KOPT-K1 (cell line): ENCODE measurements at regions not wholly inside any gene's neighbourhood (a gene's known extent, or its start where the extent isn't known, plus 50 kb on each side); places are given as distances from the start of the nearest gene placed in this dataset.

Experiments
- H3K27ac ChIP-seq: fragments of 200-600 bp; sonication (generic); 2 replicates; pipeline ENCODE4 v1.5.1; 2016; ENCODE audit warnings: antibody characterized with exemption, mild to moderate bottlenecking, low read depth, low read length; ENCODE audit not compliant: poor library complexity, severe bottlenecking
- H3K36me3 ChIP-seq: fragments of 200-600 bp; sonication (generic); 2 replicates; pipeline ENCODE4 v1.5.1; 2017; ENCODE audit warnings: antibody characterized with exemption, mild to moderate bottlenecking, low read length, moderate library complexity; ENCODE audit not compliant: insufficient read depth
- H3K9me3 ChIP-seq: fragments of 200-600 bp; sonication (generic); 2 replicates; pipeline ENCODE4 v1.5.1; 2017; ENCODE audit warnings: antibody characterized with exemption, low read length, mild to moderate bottlenecking; ENCODE audit not compliant: insufficient read depth, poor library complexity, severe bottlenecking

GRCh38 chr7:68422281-68422680, 1176.0 kb upstream of the AUTS2 start:
- H3K27ac ChIP-seq, result no peak overlapping the region
- H3K36me3 ChIP-seq, result no peaks in the 10 kb centered on the region
- H3K9me3 ChIP-seq, result no peaks in the 10 kb centered on the region

- Histone ChIP-seq H3K36me3 (no peaks in the 10 kb centered on the region), H3K9me3 (no peaks in the 10 kb centered on the region), H3K27ac (no peak overlapping the region)
Measured at GRCh38 chr7:68423356-68423755, 1174.9 kb upstream of the AUTS2 start.

- no peaks in the 10 kb centered on the region for H3K9me3 ChIP-seq
- no peaks in the 10 kb centered on the region for H3K36me3 ChIP-seq
- no peak overlapping the region for H3K27ac ChIP-seq
Measured at GRCh38 chr7:68424658-68425297, 1173.5 kb upstream of the AUTS2 start.

GRCh38 chr7:68425377-68425776, 1172.9 kb upstream of the AUTS2 start:
- Histone ChIP-seq H3K27ac (no peak overlapping the region), H3K36me3 (no peaks in the 10 kb centered on the region), H3K9me3 (no peaks in the 10 kb centered on the region)

GRCh38 chr7:68429411-68430117, 1168.7 kb upstream of the AUTS2 start:
- H3K36me3 ChIP-seq, result no peaks in the 10 kb centered on the region
- no peak overlapping the region for H3K27ac ChIP-seq
- no peaks in the 10 kb centered on the region for H3K9me3 ChIP-seq

GRCh38 chr7:68432585-68432984, 1165.7 kb upstream of the AUTS2 start:
- Histone ChIP-seq H3K9me3 (peaks cover 8% of the 10 kb centered on the region), H3K27ac (no peak overlapping the region), H3K36me3 (no peaks in the 10 kb centered on the region)

GRCh38 chr7:68433462-68434070, 1164.7 kb upstream of the AUTS2 start:
- H3K9me3 ChIP-seq, result peaks cover 16% of the 10 kb centered on the region

GRCh38 chr7:68434857-68435256, 1163.4 kb upstream of the AUTS2 start:
- H3K9me3 ChIP-seq, result peaks cover 16% of the 10 kb centered on the region
- H3K36me3 ChIP-seq, result no peaks in the 10 kb centered on the region
- no peak overlapping the region for H3K27ac ChIP-seq

More at GRCh38 chr7:68433462-68434070, 1164.7 kb upstream of the AUTS2 start:
- Histone ChIP-seq H3K27ac (no peak overlapping the region), H3K36me3 (no peaks in the 10 kb centered on the region)

- no peak overlapping the region for H3K27ac ChIP-seq
- H3K9me3 ChIP-seq, result peaks cover 16% of the 10 kb centered on the region
- H3K36me3 ChIP-seq, result no peaks in the 10 kb centered on the region
Measured at GRCh38 chr7:68438016-68438415, 1160.3 kb upstream of the AUTS2 start.

- Histone ChIP-seq H3K27ac (no peak overlapping the region), H3K9me3 (peaks cover 16% of the 10 kb centered on the region), H3K36me3 (no peaks in the 10 kb centered on the region)
Measured at GRCh38 chr7:68438811-68439210, 1159.5 kb upstream of the AUTS2 start.

- Histone ChIP-seq H3K27ac (no peak overlapping the region), H3K36me3 (no peaks in the 10 kb centered on the region), H3K9me3 (peaks cover 16% of the 10 kb centered on the region)
Measured at GRCh38 chr7:68439897-68440296, 1158.4 kb upstream of the AUTS2 start.

- Histone ChIP-seq H3K36me3 (no peaks in the 10 kb centered on the region), H3K9me3 (peaks cover 16% of the 10 kb centered on the region), H3K27ac (no peak overlapping the region)
Measured at GRCh38 chr7:68440866-68441265, 1157.4 kb upstream of the AUTS2 start.

GRCh38 chr7:68441645-68442044, 1156.6 kb upstream of the AUTS2 start:
- H3K9me3 ChIP-seq, result peaks cover 16% of the 10 kb centered on the region
- H3K36me3 ChIP-seq, result no peaks in the 10 kb centered on the region
- H3K27ac ChIP-seq, result no peak overlapping the region

GRCh38 chr7:68442931-68443631, 1155.2 kb upstream of the AUTS2 start:
- Histone ChIP-seq H3K36me3 (no peaks in the 10 kb centered on the region), H3K27ac (no peak overlapping the region), H3K9me3 (peaks cover 3% of the 10 kb centered on the region)

- Histone ChIP-seq H3K36me3 (no peaks in the 10 kb centered on the region), H3K27ac (no peak overlapping the region), H3K9me3 (no peaks in the 10 kb centered on the region)
Measured at GRCh38 chr7:68444042-68444441, 1154.2 kb upstream of the AUTS2 start.
